ENCODE measurements at regions not wholly inside any gene's neighbourhood (a gene's known extent, or its start where the extent isn't known, plus 50 kb on each side); places are given as distances from the start of the nearest gene placed in this dataset.
"Not testable (repeated sequence)": the region's sequence is repeated elsewhere in the genome, so short reads cannot be mapped to it uniquely, and the experiment has no call there.

DNA sequence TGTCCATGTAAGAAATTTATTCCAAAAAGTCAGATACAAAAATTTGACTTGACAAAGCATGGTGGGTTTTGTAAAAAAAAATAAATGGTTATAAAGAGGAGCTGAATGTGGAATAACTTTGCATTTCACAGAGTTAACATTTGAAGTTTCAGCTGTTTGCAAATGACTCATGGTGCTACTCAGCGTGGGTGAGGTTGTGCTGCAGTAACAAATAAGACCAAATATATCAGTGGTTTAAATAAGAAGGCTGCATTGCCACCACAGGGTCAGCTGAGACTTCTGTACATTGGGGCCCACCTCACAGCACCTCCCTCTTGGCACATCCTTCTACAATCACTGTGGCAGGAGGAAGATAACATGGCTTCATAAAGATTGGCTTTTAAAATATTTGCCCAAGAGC lies 272.5 kb upstream of the SULF2 start:
- no peak for DNase-seq

GRCh38 chr20:48057251-48057650 lies 272.0 kb upstream of the SULF2 start:
- no peak for DNase-seq

GRCh38 chr20:48056218-48056617 lies 270.9 kb upstream of the SULF2 start:
- no peak for DNase-seq

DNA sequence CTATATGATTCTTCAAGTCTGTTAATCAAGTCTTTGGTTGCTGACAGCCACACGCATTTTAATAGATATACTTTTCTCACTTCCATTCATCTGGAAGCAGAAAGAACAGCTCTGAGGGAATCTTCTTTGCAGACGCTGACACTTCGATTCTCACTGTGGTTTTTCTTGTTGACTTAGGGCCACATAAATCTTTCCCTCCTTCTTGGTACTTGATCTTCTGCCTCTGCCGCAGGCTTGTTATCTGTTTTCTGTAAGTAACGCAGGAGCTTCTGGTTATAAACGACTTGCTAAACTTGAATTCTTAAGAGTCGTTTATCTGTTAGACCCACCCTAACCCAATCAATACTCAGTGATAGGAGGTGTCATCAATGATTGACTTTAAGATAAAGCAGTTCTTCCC lies 268.8 kb upstream of the SULF2 start:
- no peak for DNase-seq

DNA sequence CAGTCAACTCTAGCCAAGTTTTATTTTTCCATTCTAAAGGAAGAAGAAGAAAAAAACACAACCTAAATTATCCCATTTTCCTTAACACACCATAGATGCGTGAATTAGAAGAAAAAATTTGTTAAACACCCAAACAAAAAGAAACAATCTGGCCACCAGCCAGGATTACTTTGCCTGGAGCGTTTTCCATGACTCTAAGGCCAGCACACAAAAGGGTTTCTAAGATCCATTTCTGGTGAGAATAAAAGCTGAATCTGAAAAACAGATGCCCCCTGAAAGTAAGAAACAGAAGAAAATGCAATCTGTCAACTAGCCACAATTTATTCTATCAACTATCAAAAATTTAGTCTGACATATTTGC lies 267.2 kb upstream of the SULF2 start:
- DNase-seq: no peak

DNA sequence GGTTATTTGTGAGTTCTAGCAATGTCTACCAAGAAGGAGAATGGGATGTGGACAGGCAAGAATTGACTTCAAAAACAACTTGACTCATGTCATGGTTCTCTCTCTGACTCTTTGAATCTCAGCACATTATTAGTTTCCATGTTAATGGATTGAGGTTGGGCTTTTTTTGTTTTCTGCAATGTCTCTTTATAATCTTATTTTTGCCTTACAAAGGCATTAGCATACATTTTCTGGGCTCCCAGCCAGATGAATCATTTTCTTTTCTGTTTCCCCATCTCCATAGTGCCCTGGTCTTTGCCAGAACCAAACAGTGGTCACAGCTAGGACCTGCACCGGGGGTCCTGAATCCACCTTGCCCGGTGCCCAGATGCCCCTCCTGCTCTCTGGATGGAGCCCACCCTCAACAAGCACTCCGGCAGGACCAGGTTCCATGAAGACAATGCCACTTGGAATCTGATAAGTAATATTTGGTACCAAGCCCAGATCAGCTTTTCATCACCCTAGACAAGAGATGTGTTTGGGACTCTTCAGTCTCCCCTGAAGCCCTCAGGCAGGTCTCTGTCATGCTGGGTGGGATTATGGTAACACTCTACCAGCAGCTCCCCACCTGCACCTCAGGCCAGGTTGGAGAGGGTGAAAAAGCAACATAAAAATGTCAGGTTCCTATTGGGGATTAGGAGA lies 266.7 kb upstream of the SULF2 start:
- DNase-seq: no peak

DNA sequence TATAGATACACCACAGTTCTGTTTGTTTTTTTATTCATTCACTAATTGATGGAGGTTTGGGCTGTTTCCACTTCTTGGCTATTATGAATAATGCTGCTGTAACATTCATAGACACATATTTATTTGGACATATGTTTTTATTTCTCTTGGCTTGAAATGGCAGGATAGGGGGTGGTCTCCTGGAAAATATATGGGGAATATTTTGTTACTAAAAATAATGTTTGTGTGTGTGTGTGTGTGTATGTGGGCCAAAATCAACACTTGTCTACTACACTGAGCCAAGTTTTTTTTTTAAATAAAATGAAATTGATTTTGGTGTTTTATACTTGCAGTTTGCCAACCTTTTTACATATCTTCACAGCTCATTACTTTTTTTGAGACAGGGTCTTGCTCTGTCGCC lies 264.4 kb upstream of the SULF2 start:
- no peak for DNase-seq

- no peak for DNase-seq
Observed at GRCh38 chr20:48049171-48049570, 263.9 kb upstream of the SULF2 start.

GRCh38 chr20:48047447-48047846 lies 262.2 kb upstream of the SULF2 start:
- no peak for DNase-seq

GRCh38 chr20:48042628-48043027 lies 257.3 kb upstream of the SULF2 start:
- DNase-seq: no peak

GRCh38 chr20:48041078-48041780 lies 255.9 kb upstream of the SULF2 start:
- no peak for DNase-seq

DNA sequence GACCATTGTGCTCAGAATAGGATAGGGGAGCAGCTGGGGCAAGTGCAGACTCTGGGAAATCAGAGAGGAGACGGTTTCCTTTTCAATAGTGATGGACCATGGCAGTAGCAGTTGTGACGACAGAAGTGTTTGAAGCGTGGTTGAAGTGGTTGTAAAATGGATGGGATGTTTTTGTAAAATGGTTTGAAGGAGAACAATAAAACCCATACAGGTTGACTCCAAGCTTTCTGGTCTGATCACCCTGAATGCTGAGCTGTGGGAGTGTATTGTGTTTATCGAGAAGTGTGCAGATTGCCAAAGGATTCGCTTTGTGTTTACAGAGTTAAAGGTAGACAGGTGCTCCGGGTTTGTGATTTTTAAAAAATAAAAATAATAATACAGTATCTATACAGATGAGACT lies 255.2 kb upstream of the SULF2 start:
- DNase-seq: no peak

GRCh38 chr20:48040051-48040450 lies 254.8 kb upstream of the SULF2 start:
- no peak for DNase-seq

GRCh38 chr20:48039514-48039913 lies 254.2 kb upstream of the SULF2 start:
- DNase-seq: no peak

DNA sequence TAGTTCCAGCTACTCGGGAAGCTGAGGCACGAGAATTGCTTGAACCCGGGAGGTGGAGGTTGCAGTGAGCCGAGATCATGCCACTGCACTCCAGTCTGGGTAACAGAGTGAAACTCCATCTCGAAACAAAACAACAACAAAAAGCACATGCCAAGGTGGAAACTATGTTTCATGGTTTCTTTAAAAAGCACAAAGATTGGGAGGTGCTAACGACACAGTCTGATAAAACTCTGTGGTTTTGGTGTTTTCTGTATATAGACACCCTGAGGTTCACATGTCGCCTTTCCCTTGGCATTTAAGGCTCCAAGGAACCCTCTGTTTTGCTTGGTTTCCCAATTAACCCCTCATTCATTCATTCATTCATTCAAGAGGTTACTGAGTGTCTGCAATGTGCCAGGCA lies 253.4 kb upstream of the SULF2 start:
- no peak for DNase-seq

- not testable (repeated sequence) for DNase-seq
Observed at GRCh38 chr20:48037798-48038197, 252.5 kb upstream of the SULF2 start.

- no peak for DNase-seq
Observed at GRCh38 chr20:48035961-48036731, 250.9 kb upstream of the SULF2 start.

DNA sequence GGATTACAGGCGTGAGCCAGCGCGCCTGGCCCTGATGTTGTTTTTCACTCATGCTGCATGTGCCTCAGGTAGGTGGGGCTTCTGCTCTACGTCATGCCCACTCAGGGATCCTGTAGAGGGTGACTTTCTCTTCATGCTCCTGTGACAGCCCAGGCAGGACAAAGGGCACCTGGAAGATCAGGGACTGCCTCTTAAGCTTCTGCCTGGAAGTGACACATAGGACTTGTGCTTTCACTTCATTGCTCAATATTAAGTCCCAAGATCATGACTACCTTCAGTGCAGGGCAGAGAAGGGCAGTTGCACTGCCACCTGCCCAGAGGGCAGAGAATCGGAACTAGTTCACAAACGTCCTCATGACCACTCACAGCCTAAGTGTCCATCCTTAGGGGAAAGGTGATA lies 249.5 kb upstream of the SULF2 start:
- no peak for DNase-seq

GRCh38 chr20:48033005-48033404 lies 247.7 kb upstream of the SULF2 start:
- not testable (repeated sequence) for DNase-seq

DNA sequence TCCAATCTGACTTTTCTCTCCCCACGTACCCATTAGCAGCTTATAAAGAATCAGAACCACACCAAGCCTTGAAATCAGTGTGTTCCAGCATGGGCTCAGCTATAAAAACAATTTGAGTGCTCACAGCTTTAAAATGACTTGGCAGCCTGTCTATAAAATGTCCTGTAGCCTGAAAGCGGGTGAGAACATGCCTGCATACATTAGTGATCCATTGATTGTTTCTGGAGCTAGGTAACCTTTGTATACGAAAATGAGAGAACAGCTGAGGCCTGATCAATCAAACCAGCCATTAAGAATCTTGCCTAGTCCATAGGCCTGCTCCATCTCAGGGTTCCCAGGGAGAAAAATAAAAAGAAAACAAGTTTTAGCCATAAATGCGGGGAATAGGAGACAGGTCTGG lies 245.8 kb upstream of the SULF2 start:
- DNase-seq: no peak

DNA sequence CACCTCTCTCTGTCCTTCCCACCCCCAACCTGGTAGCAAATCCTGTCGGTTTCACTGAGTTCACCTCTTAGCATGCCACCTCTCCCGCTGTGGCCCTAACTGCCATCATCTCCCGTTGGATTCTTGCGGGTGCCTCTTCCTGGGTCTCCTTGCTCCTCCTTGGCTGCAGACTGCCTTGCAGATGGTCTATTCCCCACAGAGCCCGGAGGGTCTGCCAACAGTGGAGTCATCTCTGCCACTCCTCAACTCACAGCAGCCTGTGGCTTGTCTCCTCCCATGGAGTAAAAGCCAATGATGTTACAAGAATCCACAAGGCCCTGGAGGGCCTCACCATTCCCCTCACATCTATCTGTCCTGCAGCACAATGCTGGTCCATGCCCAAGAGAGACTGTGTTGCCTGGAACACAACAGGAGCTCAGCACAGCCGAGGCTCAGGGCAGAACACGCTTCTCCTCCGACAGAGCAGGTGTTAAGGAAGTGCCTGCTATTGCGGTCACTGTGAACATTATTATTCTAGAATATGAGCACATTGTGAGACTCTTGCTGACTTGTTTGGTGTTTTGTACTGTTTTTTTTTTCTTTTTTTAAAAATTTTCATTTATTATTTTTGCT lies 241.8 kb upstream of the SULF2 start:
- DNase-seq: no peak

- DNase-seq: no peak
Observed at GRCh38 chr20:48025661-48026060, 240.4 kb upstream of the SULF2 start.

GRCh38 chr20:48025051-48025515 lies 239.8 kb upstream of the SULF2 start:
- DNase-seq: no peak

GRCh38 chr20:48024539-48024938 lies 239.3 kb upstream of the SULF2 start:
- no peak for DNase-seq

Data from hematopoietic multipotent progenitor cell treated with erythropoietin and hydrocortisone succinate and interleukin-3 and kit ligand, for 4 days (in vitro differentiated cells).